ENCODE measurements at regions not wholly inside any gene's neighbourhood (a gene's known extent, or its start where the extent isn't known, plus 50 kb on each side); places are given as distances from the start of the nearest gene placed in this dataset.

DNA sequence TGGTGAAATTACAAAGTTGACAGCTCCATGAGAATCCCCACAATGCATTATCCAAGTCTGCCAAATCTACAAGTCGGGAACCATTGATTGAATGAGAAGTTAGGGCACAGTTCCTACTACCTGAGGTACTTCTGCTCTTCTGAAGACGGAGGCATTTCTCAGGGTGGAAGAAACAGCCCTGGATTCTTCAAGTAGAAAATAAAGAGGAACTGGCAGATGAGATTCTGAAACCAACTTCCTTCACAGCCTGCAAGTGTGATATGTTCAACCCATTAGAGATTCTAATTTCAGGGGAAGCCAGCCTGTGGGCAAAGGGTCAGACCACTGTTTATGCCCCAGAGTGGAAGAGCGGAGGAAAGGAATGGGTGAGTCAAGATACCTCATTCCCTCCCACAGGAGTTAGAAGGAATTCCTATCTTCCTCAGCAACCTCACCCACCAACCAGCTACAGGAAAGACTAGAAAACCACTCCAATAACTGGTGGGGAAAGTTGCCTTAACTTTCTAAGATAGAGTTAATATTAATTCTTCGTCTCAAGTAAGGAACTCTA lies 50.5 kb upstream of the BMPER start:
- no peaks in the 10 kb centered on the region for H3K4me1 Mint-ChIP-seq
- no peaks in the 10 kb centered on the region for H3K36me3 Mint-ChIP-seq (ENCODE audit: low read depth)
- no peak for DNase-seq
- no peak for ATAC-seq
- no peaks in the 10 kb centered on the region for H3K9me3 Mint-ChIP-seq
- H3K4me3 Mint-ChIP-seq = no peak overlapping the region
- H3K27ac Mint-ChIP-seq = no peak overlapping the region
- H3K27me3 Mint-ChIP-seq = peaks cover 9% of the 10 kb centered on the region
